ENCODE measurements at regions not wholly inside any gene's neighbourhood (a gene's known extent, or its start where the extent isn't known, plus 50 kb on each side); places are given as distances from the start of the nearest gene placed in this dataset.

DNA sequence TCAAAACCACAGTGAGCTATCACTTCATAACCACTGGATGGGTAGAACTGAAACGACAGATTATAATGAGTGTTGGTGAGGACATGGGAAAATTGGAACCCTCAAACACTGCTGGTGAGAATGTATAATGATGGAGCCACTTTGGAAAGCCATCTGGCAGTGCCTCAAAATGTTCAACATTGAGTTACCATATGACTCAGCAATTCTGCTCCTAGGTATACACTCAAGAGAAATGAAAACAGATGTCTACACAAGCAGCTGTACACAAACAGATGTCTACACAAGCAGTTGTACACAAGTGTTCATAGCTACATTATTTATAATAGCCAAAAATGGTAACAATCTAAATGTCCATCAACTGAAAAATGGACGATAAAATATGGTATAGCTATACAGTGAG, 143.9 kb downstream of the PDGFRA start:
- no peak for TF ChIP-seq TAF1 (IDR thresholded peaks at IDR 0.05; ENCODE audit: borderline replicate concordance, insufficient read depth, low read length)
- TF ChIP-seq, protein P1, sequence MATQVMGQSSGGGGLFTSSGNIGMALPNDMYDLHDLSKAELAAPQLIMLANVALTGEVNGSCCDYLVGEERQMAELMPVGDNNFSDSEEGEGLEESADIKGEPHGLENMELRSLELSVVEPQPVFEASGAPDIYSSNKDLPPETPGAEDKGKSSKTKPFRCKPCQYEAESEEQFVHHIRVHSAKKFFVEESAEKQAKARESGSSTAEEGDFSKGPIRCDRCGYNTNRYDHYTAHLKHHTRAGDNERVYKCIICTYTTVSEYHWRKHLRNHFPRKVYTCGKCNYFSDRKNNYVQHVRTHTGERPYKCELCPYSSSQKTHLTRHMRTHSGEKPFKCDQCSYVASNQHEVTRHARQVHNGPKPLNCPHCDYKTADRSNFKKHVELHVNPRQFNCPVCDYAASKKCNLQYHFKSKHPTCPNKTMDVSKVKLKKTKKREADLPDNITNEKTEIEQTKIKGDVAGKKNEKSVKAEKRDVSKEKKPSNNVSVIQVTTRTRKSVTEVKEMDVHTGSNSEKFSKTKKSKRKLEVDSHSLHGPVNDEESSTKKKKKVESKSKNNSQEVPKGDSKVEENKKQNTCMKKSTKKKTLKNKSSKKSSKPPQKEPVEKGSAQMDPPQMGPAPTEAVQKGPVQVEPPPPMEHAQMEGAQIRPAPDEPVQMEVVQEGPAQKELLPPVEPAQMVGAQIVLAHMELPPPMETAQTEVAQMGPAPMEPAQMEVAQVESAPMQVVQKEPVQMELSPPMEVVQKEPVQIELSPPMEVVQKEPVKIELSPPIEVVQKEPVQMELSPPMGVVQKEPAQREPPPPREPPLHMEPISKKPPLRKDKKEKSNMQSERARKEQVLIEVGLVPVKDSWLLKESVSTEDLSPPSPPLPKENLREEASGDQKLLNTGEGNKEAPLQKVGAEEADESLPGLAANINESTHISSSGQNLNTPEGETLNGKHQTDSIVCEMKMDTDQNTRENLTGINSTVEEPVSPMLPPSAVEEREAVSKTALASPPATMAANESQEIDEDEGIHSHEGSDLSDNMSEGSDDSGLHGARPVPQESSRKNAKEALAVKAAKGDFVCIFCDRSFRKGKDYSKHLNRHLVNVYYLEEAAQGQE (IDR thresholded peaks at IDR 0.05; ENCODE audit: insufficient read depth in 1 of 2, low read depth in 2 of 2, low read length in 2 of 2) = no peak
- TF ChIP-seq POLR2AphosphoS5 (IDR thresholded peaks at IDR 0.05; ENCODE audit: low read depth, low read length) = no peak
- TF ChIP-seq SIN3A (IDR thresholded peaks at IDR 0.05; ENCODE audit: borderline replicate concordance, insufficient read depth, low read length) = no peak
